Activated CD8-positive, alpha-beta T cell treated with anti-CD3 and anti-CD28 coated beads for 36 hours (primary cell): ENCODE measurements at regions not wholly inside any gene's neighbourhood (a gene's known extent, or its start where the extent isn't known, plus 50 kb on each side); places are given as distances from the start of the nearest gene placed in this dataset.

Source experiments
- ATAC-seq: fragments of 200-7000 bp; cut with Tn5 transposase; one replicate; pipeline ENCODE4 v1.10.0; 2021; ENCODE audit warnings: mild to moderate bottlenecking, moderate library complexity
- CTCF ChIA-PET: fragments of 350-600 bp; sonication (Branson Sonifier 250); formaldehyde crosslinking; loops from one replicate; lab custom pipeline; 2021; ENCODE audit warnings: antibody characterized with exemption; lab: Charles Lee
- POLR2A ChIA-PET: fragments of 350-600 bp; sonication (Branson Sonifier 250); formaldehyde crosslinking; loops from one replicate; lab custom pipeline; 2021; ENCODE audit warnings: antibody characterized with exemption; lab: Charles Lee
- DNase-seq: peaks from one replicate; pipeline ENCODE4 v3.0.0-alpha.2; 2020
- H3K27ac Mint-ChIP-seq: one replicate; pipeline ENCODE4 v1.8.0; 2021; ENCODE audit warnings: mild to moderate bottlenecking, mixed read lengths
- H3K27me3 Mint-ChIP-seq: one replicate; pipeline ENCODE4 v1.8.0; 2021; ENCODE audit warnings: mixed read lengths
- H3K36me3 Mint-ChIP-seq: one replicate; pipeline ENCODE4 v1.8.0; 2021; ENCODE audit warnings: low read depth, mixed read lengths
- H3K4me1 Mint-ChIP-seq: one replicate; pipeline ENCODE4 v1.8.0; 2021; ENCODE audit warnings: low read depth, mixed read lengths
- H3K4me3 Mint-ChIP-seq: one replicate; pipeline ENCODE4 v1.8.0; 2021; ENCODE audit warnings: mild to moderate bottlenecking, moderate library complexity, mixed read lengths
- H3K9me3 Mint-ChIP-seq: one replicate; pipeline ENCODE4 v1.8.0; 2021; ENCODE audit warnings: mixed read lengths
- intact Hi-C: fragments of 100-400 bp; cut with micrococcal nuclease; formaldehyde crosslinking; loops from one replicate; pipeline ENCODE4 v1.10.0; 2022
- TF ChIP-seq, protein P1 (sequence below): fragments of 200-600 bp; IDR thresholded peaks from one replicate; pipeline ENCODE4 v1.8.0; 2022; ENCODE audit warnings: antibody characterized with exemption, mild to moderate bottlenecking

DNA sequence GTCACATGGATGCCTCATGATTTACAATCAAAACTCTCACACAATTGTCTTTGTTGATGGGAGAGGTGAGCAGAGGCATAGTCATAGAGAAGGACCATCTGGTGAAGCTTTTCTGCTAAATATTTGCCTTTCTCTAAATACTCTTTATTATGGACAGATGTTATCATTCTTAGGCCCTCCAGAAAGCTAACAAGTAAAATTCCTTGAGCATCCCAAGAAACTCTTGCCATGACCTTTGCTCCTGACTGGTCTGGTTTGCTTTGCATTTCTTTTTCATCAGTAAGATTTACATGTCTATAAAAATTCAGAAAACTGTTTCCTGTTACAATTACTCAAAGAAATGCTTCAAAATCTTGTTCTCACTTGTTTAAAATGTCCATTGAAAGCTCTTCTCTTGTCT is 1336.6 kb upstream of the CDH8 start:
- Mint-ChIP-seq H3K4me3 (no peak overlapping the region), H3K27me3 (no peaks in the 10 kb centered on the region), H3K4me1 (no peaks in the 10 kb centered on the region), H3K27ac (no peak overlapping the region), H3K9me3 (peaks cover 12% of the 10 kb centered on the region), H3K36me3 (no peaks in the 10 kb centered on the region)
- intact Hi-C loops = no loop called here
- no peak for DNase-seq
- ChIA-PET CTCF (no interaction called here), POLR2A (no interaction called here)
- TF ChIP-seq, protein P1, sequence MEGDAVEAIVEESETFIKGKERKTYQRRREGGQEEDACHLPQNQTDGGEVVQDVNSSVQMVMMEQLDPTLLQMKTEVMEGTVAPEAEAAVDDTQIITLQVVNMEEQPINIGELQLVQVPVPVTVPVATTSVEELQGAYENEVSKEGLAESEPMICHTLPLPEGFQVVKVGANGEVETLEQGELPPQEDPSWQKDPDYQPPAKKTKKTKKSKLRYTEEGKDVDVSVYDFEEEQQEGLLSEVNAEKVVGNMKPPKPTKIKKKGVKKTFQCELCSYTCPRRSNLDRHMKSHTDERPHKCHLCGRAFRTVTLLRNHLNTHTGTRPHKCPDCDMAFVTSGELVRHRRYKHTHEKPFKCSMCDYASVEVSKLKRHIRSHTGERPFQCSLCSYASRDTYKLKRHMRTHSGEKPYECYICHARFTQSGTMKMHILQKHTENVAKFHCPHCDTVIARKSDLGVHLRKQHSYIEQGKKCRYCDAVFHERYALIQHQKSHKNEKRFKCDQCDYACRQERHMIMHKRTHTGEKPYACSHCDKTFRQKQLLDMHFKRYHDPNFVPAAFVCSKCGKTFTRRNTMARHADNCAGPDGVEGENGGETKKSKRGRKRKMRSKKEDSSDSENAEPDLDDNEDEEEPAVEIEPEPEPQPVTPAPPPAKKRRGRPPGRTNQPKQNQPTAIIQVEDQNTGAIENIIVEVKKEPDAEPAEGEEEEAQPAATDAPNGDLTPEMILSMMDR = no peak
- ATAC-seq = no peak

DNA sequence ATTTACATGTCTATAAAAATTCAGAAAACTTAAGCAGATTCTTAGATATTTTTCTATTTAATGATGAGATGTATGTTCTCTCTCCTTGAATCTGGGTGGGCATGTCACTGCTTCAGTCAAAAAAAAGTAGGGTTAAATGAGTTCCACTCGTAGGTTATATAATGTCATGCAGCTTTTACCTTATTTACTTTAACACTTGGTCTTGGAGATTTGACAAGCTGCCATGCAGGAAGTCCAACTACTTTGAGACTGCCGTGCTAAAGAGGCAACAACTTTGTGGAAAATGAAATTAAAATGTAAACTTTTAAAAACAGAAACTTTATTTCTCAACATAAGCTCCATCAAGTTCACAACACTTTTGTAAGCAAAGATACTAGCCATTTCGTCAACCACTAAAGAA is 1336.0 kb upstream of the CDH8 start:
- no peaks in the 10 kb centered on the region for H3K36me3 Mint-ChIP-seq
- intact Hi-C loops = no loop called here
- H3K9me3 Mint-ChIP-seq = peaks cover 12% of the 10 kb centered on the region
- TF ChIP-seq, protein P1 = no peak
- H3K4me1 Mint-ChIP-seq = no peaks in the 10 kb centered on the region
- DNase-seq (no peak), ATAC-seq (no peak)
- H3K27ac Mint-ChIP-seq = no peak overlapping the region
- no peak overlapping the region for H3K4me3 Mint-ChIP-seq
- POLR2A ChIA-PET = no interaction called here
- no peaks in the 10 kb centered on the region for H3K27me3 Mint-ChIP-seq
- CTCF ChIA-PET = no interaction called here

DNA sequence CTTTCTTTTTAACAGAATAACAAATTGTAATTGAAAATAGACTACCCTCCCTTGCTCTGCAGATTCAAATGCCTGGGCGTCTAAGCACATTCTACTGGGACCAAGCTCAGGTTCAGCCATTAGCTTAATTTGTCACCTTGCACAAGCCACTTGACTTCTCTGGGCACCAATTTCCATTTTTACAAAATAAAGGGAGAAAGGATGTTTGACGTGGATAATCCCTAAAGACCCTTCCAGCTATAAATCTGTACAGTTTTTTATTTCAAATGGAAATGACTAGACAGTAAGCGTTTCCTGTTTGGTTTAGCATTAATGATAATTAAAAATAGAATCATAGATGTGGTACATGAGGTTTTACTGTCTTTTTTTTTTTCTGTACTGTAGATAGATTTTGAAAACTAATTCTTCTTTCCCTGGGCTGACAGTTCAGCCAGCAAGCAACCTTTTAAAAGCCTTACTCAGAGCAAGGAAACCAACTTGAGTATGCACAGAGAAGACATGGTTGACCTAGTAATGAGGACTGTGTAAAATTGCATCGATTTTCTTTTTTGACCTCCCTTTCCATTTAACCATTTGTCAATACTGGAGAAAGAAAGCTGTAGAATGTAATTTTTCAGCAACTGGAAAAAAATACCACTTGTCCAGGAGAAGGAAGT is 1329.5 kb upstream of the CDH8 start:
- intact Hi-C loops = no loop called here
- H3K36me3 Mint-ChIP-seq = no peaks in the 10 kb centered on the region
- ATAC-seq (no peak), DNase-seq (no peak)
- no peak overlapping the region for H3K27ac Mint-ChIP-seq
- H3K4me1 Mint-ChIP-seq = no peaks in the 10 kb centered on the region
- no peak overlapping the region for H3K4me3 Mint-ChIP-seq
- no peaks in the 10 kb centered on the region for H3K27me3 Mint-ChIP-seq
- TF ChIP-seq, protein P1 = no peak
- POLR2A ChIA-PET = no interaction called here
- CTCF ChIA-PET = no interaction called here
- peaks cover 4% of the 10 kb centered on the region for H3K9me3 Mint-ChIP-seq

DNA sequence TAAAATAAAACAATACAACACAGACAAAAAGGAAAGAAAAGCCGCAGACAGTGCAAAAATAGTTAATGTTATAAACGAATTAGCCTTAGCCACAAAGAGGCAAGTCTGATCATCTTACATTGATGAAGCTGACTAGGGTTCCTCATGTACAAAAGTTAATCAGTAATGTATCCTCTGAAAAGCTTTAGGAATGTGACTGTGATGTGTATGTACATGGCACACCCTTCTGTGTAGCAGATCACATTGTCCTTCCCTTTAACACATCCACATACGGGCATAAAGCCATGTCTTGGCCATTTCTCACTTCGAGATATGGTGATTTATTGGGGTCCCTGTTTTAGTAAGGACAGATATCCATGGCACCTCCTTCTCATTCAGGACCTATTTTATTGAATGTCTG is 1327.5 kb upstream of the CDH8 start:
- Mint-ChIP-seq H3K27me3 (no peaks in the 10 kb centered on the region), H3K36me3 (no peaks in the 10 kb centered on the region), H3K9me3 (peaks cover 4% of the 10 kb centered on the region), H3K27ac (no peak overlapping the region), H3K4me3 (no peak overlapping the region), H3K4me1 (no peaks in the 10 kb centered on the region)
- ChIA-PET POLR2A (no interaction called here), CTCF (no interaction called here)
- DNase-seq = no peak
- TF ChIP-seq, protein P1 = no peak
- ATAC-seq = no peak
- intact Hi-C loops = no loop called here

DNA sequence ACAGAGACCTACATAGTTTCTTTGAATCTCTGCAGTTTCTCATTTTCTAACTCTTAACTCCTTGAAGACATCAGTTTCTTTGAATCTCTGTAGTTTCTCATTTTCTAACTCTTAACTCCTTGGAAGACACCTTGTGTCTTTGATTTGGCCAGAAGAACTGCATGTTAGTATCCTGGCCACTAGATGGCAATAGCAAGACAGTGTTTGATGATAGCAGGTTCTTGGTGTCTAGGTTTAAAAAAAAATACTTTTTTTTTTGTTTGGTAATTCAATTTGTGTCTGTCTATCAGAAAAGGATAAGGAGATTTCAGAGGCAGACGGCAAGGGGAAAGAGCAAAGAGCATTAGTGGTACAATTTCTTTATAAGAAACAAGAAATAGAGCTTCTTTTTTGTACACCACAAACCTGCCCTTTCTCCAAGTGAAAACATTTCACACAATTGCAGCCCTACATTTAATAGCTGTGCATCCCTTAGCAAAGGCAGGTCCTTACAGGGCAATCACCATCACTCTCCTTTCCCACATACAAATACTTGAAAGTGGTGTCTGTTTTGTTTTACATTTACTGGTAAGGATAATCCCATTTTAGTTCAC is 1324.9 kb upstream of the CDH8 start:
- Mint-ChIP-seq H3K4me1 (no peaks in the 10 kb centered on the region), H3K4me3 (no peak overlapping the region), H3K27me3 (no peaks in the 10 kb centered on the region), H3K36me3 (no peaks in the 10 kb centered on the region), H3K27ac (no peak overlapping the region), H3K9me3 (peaks cover 4% of the 10 kb centered on the region)
- ChIA-PET POLR2A (no interaction called here), CTCF (interaction anchor here (0.8 kb wide), 1 partner anchor 86 kb away, joined by 4 read pairs; no protein-coding TSS in a partner anchor)
- intact Hi-C loops = no loop called here
- TF ChIP-seq, protein P1 = peak; percentile 55
- ATAC-seq (no peak), DNase-seq (no peak)
